Gastrocnemius medialis (tissue), 4 donors: ENCODE measurements at regions not wholly inside any gene's neighbourhood (a gene's known extent, or its start where the extent isn't known, plus 50 kb on each side); places are given as distances from the start of the nearest gene placed in this dataset.

Source experiments
- POLR2A ChIP-seq, 2 donors: fragments of 450-650 bp; IDR thresholded peaks; one replicate each; pipeline ENCODE4 v1.6.1; 2017; ENCODE audit warnings: antibody characterized with exemption in 2 of 2, mild to moderate bottlenecking in 2 of 2, moderate library complexity in 2 of 2
- TF ChIP-seq, protein P1 (sequence below), 5 experiments: fragments of 450-650 bp in 3 of 5; fragments of 200-600 bp in 2 of 5; sonication (generic) in 2 of 5; IDR thresholded peaks in 4 of 5; conservative IDR thresholded peaks in 1 of 5; 1 replicate in 4 of 5; 2 replicates in 1 of 5; pipeline ENCODE4 v1.5.1; 2016 to 2019; ENCODE audit warnings: antibody characterized with exemption in 5 of 5, mild to moderate bottlenecking in 3 of 5, moderate library complexity in 3 of 5

DNA sequence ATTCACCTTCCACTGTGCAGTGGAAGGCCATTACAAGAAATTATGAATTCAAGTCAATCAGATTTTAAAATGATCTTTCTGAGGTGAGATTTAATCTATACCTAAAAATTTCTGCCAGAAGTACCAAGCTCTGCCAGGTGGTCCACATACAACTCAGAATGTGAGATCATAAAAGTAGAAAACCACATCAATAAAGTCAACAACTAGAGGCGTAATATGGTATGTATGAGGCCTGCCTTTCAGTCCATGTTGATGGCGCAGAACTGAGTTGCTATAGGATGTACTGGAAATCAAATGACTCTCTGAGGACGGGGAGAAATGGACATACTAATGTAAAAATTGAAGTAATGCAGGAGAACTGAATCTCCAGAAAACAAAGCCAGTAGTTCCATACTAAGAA lies 163.8 kb upstream of the FBXL4 start:
- no peak for TF ChIP-seq POLR2A (IDR thresholded peaks at IDR 0.05)
- TF ChIP-seq, protein P1, sequence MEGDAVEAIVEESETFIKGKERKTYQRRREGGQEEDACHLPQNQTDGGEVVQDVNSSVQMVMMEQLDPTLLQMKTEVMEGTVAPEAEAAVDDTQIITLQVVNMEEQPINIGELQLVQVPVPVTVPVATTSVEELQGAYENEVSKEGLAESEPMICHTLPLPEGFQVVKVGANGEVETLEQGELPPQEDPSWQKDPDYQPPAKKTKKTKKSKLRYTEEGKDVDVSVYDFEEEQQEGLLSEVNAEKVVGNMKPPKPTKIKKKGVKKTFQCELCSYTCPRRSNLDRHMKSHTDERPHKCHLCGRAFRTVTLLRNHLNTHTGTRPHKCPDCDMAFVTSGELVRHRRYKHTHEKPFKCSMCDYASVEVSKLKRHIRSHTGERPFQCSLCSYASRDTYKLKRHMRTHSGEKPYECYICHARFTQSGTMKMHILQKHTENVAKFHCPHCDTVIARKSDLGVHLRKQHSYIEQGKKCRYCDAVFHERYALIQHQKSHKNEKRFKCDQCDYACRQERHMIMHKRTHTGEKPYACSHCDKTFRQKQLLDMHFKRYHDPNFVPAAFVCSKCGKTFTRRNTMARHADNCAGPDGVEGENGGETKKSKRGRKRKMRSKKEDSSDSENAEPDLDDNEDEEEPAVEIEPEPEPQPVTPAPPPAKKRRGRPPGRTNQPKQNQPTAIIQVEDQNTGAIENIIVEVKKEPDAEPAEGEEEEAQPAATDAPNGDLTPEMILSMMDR (IDR thresholded peaks at IDR 0.05 in 4 of 5, conservative IDR thresholded peaks at IDR 0.05 in 1 of 5) = no peak
